Astrocyte (in vitro differentiated cells and primary cell): ENCODE measurements at regions not wholly inside any gene's neighbourhood (a gene's known extent, or its start where the extent isn't known, plus 50 kb on each side); places are given as distances from the start of the nearest gene placed in this dataset.
A peak's percentile ranks its signal among the peaks of the same experiment; 100 is the strongest.

ENCODE experiments used
- DNase-seq: peaks from one replicate; pipeline ENCODE4 v3.0.0-alpha.2; 2010; ENCODE audit warnings: low read depth
- FAIRE-seq: peaks from 2 replicates; lab custom pipeline; 2011; peaks lifted over from hg19 to GRCh38; lab: Jason Lieb, UNC
- H2AFZ ChIP-seq: 2 replicates; pipeline ENCODE4 v1.6.0; 2012; ENCODE audit warnings: low read depth, low read length, inconsistent platforms
- H3K27ac ChIP-seq: 2 replicates; pipeline ENCODE4 v1.5.1; 2011; ENCODE audit warnings: low read depth, low read length, inconsistent platforms
- H3K27me3 ChIP-seq: 2 replicates; pipeline ENCODE4 v1.6.0; 2011; ENCODE audit warnings: low read length, inconsistent platforms; ENCODE audit not compliant: insufficient read depth
- H3K36me3 ChIP-seq: 2 replicates; pipeline ENCODE4 v1.5.1; 2011; ENCODE audit warnings: low read length, inconsistent platforms; ENCODE audit not compliant: insufficient read depth
- H3K4me1 ChIP-seq: 2 replicates; pipeline ENCODE4 v1.5.1; 2011; ENCODE audit warnings: low read length, inconsistent platforms; ENCODE audit not compliant: insufficient read depth
- H3K4me2 ChIP-seq: 2 replicates; pipeline ENCODE4 v1.6.0; 2012; ENCODE audit warnings: low read length, inconsistent platforms
- H3K4me3 ChIP-seq: 2 replicates; pipeline ENCODE4 v1.5.1; 2011; ENCODE audit warnings: low read depth, mild to moderate bottlenecking, low read length, inconsistent platforms; ENCODE audit not compliant: insufficient read depth
- H3K79me2 ChIP-seq: 2 replicates; pipeline ENCODE4 v1.6.0; 2012; ENCODE audit warnings: mild to moderate bottlenecking, low read length, inconsistent platforms; ENCODE audit not compliant: insufficient read depth
- H3K9ac ChIP-seq: 2 replicates; pipeline ENCODE4 v1.6.0; 2012; ENCODE audit warnings: mild to moderate bottlenecking, low read length, inconsistent platforms
- H3K9me3 ChIP-seq: 2 replicates; pipeline ENCODE4 v1.5.1; 2012; ENCODE audit warnings: low read depth, mild to moderate bottlenecking, low read length, inconsistent platforms; ENCODE audit not compliant: insufficient read depth
- H4K20me1 ChIP-seq: 2 replicates; pipeline ENCODE4 v1.6.0; 2012; ENCODE audit warnings: low read length, inconsistent platforms; ENCODE audit not compliant: insufficient read depth
- H3K27ac Mint-ChIP-seq: one replicate; pipeline ENCODE4 v1.8.0; 2021; ENCODE audit warnings: mild to moderate bottlenecking, mixed read lengths; ENCODE audit not compliant: unreplicated experiment
- H3K27me3 Mint-ChIP-seq: one replicate; pipeline ENCODE4 v1.8.0; 2021; ENCODE audit warnings: low read depth, mixed read lengths; ENCODE audit not compliant: unreplicated experiment
- H3K36me3 Mint-ChIP-seq: one replicate; pipeline ENCODE4 v1.8.0; 2021; ENCODE audit warnings: low read depth, mixed read lengths; ENCODE audit not compliant: unreplicated experiment
- H3K4me1 Mint-ChIP-seq: one replicate; pipeline ENCODE4 v1.8.0; 2021; ENCODE audit warnings: low read depth, mixed read lengths; ENCODE audit not compliant: unreplicated experiment
- H3K4me3 Mint-ChIP-seq: one replicate; pipeline ENCODE4 v1.8.0; 2021; ENCODE audit warnings: mild to moderate bottlenecking, moderate library complexity, mixed read lengths; ENCODE audit not compliant: unreplicated experiment
- H3K9me3 Mint-ChIP-seq: one replicate; pipeline ENCODE4 v1.8.0; 2021; ENCODE audit warnings: mild to moderate bottlenecking, mixed read lengths; ENCODE audit not compliant: unreplicated experiment
- EZH2 ChIP-seq: IDR thresholded peaks from 2 replicates; pipeline ENCODE4 v1.6.1; 2012; ENCODE audit warnings: mild to moderate bottlenecking, low read length, inconsistent platforms; ENCODE audit not compliant: insufficient read depth
- TF ChIP-seq, protein P1 (sequence below): IDR thresholded peaks from 2 replicates; pipeline ENCODE4 v1.5.1; 2011; ENCODE audit warnings: low read depth, mild to moderate bottlenecking, inconsistent platforms, low read length, moderate library complexity; ENCODE audit not compliant: insufficient read depth

DNA sequence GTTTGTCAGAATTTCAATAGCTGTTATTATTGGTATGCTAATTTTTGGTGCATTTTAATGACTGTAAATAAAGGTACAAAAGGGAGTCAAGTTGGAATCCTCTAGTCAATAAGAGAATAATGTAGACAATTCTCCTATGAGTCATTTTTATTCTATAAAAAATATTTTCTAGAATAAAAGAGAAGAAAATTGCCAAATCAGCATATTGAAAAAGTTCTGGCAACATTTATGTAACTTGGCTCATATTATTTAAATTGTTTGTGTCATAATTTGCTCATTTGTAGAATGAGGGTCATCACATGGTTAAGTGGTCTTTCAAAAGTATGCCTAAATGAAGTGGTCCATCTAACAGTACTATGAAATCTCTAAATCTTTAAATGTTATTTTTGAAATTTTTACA lies 1719.8 kb upstream of the WWC1 start:
- H3K4me1 ChIP-seq = no peaks in the 10 kb centered on the region
- H3K36me3 ChIP-seq = no peaks in the 10 kb centered on the region
- H3K4me2 ChIP-seq = no peak overlapping the region
- no peaks in the 10 kb centered on the region for H3K79me2 ChIP-seq
- no peak overlapping the region for H3K27ac Mint-ChIP-seq
- H3K9me3 ChIP-seq = no peaks in the 10 kb centered on the region
- no peak overlapping the region for H2AFZ ChIP-seq
- no peaks in the 10 kb centered on the region for H3K9me3 Mint-ChIP-seq
- H3K9ac ChIP-seq = no peak overlapping the region
- H4K20me1 ChIP-seq = no peaks in the 10 kb centered on the region
- no peaks in the 10 kb centered on the region for H3K4me1 Mint-ChIP-seq
- DNase-seq = no peak
- no peak for TF ChIP-seq EZH2
- TF ChIP-seq, protein P1, sequence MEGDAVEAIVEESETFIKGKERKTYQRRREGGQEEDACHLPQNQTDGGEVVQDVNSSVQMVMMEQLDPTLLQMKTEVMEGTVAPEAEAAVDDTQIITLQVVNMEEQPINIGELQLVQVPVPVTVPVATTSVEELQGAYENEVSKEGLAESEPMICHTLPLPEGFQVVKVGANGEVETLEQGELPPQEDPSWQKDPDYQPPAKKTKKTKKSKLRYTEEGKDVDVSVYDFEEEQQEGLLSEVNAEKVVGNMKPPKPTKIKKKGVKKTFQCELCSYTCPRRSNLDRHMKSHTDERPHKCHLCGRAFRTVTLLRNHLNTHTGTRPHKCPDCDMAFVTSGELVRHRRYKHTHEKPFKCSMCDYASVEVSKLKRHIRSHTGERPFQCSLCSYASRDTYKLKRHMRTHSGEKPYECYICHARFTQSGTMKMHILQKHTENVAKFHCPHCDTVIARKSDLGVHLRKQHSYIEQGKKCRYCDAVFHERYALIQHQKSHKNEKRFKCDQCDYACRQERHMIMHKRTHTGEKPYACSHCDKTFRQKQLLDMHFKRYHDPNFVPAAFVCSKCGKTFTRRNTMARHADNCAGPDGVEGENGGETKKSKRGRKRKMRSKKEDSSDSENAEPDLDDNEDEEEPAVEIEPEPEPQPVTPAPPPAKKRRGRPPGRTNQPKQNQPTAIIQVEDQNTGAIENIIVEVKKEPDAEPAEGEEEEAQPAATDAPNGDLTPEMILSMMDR = no peak
- H3K4me3 ChIP-seq = no peak overlapping the region
- no peak for FAIRE-seq
- no peaks in the 10 kb centered on the region for H3K27me3 Mint-ChIP-seq
- no peaks in the 10 kb centered on the region for H3K36me3 Mint-ChIP-seq
- H3K27ac ChIP-seq = no peak overlapping the region
- no peak overlapping the region for H3K4me3 Mint-ChIP-seq
- H3K27me3 ChIP-seq = no peaks in the 10 kb centered on the region

DNA sequence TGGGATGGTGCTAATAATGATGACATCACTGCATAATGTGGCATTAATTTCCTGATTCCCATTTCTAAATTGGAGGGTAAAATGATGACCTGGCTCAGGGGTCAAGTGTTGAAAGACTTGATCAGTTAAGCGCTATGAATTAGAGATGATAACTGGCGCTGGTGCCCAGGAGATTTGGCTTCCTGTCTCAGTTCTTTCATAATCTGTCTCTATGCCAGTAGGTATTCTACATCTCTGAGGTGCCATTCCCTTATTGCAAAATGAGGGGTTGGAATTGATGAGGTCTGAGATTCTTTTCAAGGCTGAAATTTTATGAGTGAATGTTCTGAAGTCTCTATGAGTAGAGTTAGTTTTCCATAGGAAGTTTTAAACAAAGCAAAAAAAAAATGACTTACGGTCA lies 1715.1 kb upstream of the WWC1 start:
- H3K36me3 ChIP-seq = no peaks in the 10 kb centered on the region
- H3K36me3 Mint-ChIP-seq = no peaks in the 10 kb centered on the region
- no peak overlapping the region for H3K27ac Mint-ChIP-seq
- TF ChIP-seq, protein P1 = no peak
- no peak for TF ChIP-seq EZH2
- H3K27me3 ChIP-seq = no peaks in the 10 kb centered on the region
- no peak overlapping the region for H3K9ac ChIP-seq
- no peak for DNase-seq
- no peaks in the 10 kb centered on the region for H3K9me3 ChIP-seq
- no peaks in the 10 kb centered on the region for H4K20me1 ChIP-seq
- H3K9me3 Mint-ChIP-seq = no peaks in the 10 kb centered on the region
- no peaks in the 10 kb centered on the region for H3K27me3 Mint-ChIP-seq
- no peak for FAIRE-seq
- no peak overlapping the region for H3K4me2 ChIP-seq
- H3K27ac ChIP-seq = no peak overlapping the region
- H3K4me1 Mint-ChIP-seq = peaks cover 2% of the 10 kb centered on the region
- no peaks in the 10 kb centered on the region for H3K4me1 ChIP-seq
- H3K4me3 Mint-ChIP-seq = no peak overlapping the region
- H2AFZ ChIP-seq = no peak overlapping the region
- no peaks in the 10 kb centered on the region for H3K79me2 ChIP-seq
- no peak overlapping the region for H3K4me3 ChIP-seq

DNA sequence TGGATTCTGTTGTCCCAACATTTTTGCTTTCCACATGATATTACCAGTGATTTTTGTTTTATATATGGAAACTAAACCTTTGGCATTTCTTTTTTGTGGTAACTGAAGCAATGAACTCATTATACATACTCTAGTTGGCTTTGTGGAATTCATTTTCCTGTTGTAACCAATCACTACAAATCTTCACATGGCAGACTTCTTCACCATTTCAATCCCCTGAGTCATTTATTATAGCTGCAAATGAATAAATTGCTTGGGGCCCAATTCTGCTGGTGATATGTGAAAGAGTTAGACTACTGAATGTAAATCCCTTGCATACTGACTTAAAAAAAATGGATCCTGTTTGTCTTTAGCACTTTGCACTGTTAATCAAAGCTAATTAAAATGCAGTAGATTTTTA lies 1709.6 kb upstream of the WWC1 start:
- Histone ChIP-seq H3K27ac (no peak overlapping the region), H4K20me1 (no peaks in the 10 kb centered on the region), H3K4me2 (no peak overlapping the region), H3K79me2 (no peaks in the 10 kb centered on the region), H3K9me3 (no peaks in the 10 kb centered on the region), H3K36me3 (no peaks in the 10 kb centered on the region), H3K4me3 (no peak overlapping the region), H3K9ac (no peak overlapping the region), H3K4me1 (no peaks in the 10 kb centered on the region), H3K27me3 (no peaks in the 10 kb centered on the region), H2AFZ (no peak overlapping the region)
- no peak overlapping the region for H3K4me3 Mint-ChIP-seq
- DNase-seq (peak; percentile 9), FAIRE-seq (no peak)
- peak overlapping the region; percentile 60 for H3K27ac Mint-ChIP-seq
- H3K9me3 Mint-ChIP-seq = peaks cover 4% of the 10 kb centered on the region
- TF ChIP-seq, protein P1 = no peak
- H3K27me3 Mint-ChIP-seq = no peaks in the 10 kb centered on the region
- peaks cover 11% of the 10 kb centered on the region for H3K4me1 Mint-ChIP-seq
- H3K36me3 Mint-ChIP-seq = no peaks in the 10 kb centered on the region
